ENCODE measurements at regions not wholly inside any gene's neighbourhood (a gene's known extent, or its start where the extent isn't known, plus 50 kb on each side); places are given as distances from the start of the nearest gene placed in this dataset.
"Not testable (repeated sequence)": the region's sequence is repeated elsewhere in the genome, so short reads cannot be mapped to it uniquely, and the experiment has no call there.

GRCh38 chr4:124459196-124459940 lies 253.2 kb downstream of the ANKRD50 start:
- H3K4me3 ChIP-seq (ENCODE audit: low read depth, low read length): no peak overlapping the region
- no peak for DNase-seq
- H3K27ac ChIP-seq: no peak overlapping the region
- peaks cover 6% of the 10 kb centered on the region for H3K9me3 ChIP-seq (ENCODE audit: severe bottlenecking)
- no peaks in the 10 kb centered on the region for H3K27me3 ChIP-seq (ENCODE audit: insufficient read depth, low read depth, severe bottlenecking)
- H3K36me3 ChIP-seq: no peaks in the 10 kb centered on the region
- TF ChIP-seq, protein P1, sequence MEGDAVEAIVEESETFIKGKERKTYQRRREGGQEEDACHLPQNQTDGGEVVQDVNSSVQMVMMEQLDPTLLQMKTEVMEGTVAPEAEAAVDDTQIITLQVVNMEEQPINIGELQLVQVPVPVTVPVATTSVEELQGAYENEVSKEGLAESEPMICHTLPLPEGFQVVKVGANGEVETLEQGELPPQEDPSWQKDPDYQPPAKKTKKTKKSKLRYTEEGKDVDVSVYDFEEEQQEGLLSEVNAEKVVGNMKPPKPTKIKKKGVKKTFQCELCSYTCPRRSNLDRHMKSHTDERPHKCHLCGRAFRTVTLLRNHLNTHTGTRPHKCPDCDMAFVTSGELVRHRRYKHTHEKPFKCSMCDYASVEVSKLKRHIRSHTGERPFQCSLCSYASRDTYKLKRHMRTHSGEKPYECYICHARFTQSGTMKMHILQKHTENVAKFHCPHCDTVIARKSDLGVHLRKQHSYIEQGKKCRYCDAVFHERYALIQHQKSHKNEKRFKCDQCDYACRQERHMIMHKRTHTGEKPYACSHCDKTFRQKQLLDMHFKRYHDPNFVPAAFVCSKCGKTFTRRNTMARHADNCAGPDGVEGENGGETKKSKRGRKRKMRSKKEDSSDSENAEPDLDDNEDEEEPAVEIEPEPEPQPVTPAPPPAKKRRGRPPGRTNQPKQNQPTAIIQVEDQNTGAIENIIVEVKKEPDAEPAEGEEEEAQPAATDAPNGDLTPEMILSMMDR (IDR thresholded peaks at IDR 0.05; ENCODE audit: low read depth, low read length): no peak

DNA sequence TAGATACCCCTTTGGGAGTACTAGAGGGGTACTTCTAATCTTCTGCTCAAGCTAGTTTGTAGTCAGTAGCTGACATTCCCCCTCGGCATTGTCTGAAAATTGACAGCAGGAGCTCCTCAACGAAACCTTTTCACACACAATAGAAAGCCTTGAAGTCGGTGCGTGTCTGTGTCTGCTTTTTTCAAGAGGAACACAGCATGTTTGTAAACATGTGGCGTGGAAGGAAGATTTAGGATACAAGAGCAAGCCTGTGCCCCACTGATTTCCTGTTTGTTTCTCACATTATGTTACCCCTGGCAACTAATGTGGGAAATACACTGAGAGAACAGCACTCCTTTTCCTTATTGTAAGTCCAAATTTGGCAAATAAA lies 252.6 kb downstream of the ANKRD50 start:
- H3K27me3 ChIP-seq (ENCODE audit: insufficient read depth, low read depth, severe bottlenecking): no peaks in the 10 kb centered on the region
- H3K36me3 ChIP-seq: no peaks in the 10 kb centered on the region
- no peak overlapping the region for H3K4me3 ChIP-seq (ENCODE audit: low read depth, low read length)
- H3K27ac ChIP-seq: no peak overlapping the region
- no peak for DNase-seq
- TF ChIP-seq, protein P1 (IDR thresholded peaks at IDR 0.05; ENCODE audit: low read depth, low read length): no peak
- H3K9me3 ChIP-seq (ENCODE audit: severe bottlenecking): peaks cover 6% of the 10 kb centered on the region

GRCh38 chr4:124461592-124461991 lies 250.9 kb downstream of the ANKRD50 start:
- not testable (repeated sequence) for DNase-seq; H3K9me3 ChIP-seq (ENCODE audit: severe bottlenecking); H3K27me3 ChIP-seq (ENCODE audit: insufficient read depth, low read depth, severe bottlenecking); H3K27ac ChIP-seq; H3K36me3 ChIP-seq; H3K4me3 ChIP-seq (ENCODE audit: low read depth, low read length)

- Histone ChIP-seq H3K9me3 (ENCODE audit: severe bottlenecking) (peaks cover 6% of the 10 kb centered on the region), H3K4me3 (ENCODE audit: low read depth, low read length) (no peak overlapping the region), H3K27me3 (ENCODE audit: insufficient read depth, low read depth, severe bottlenecking) (no peaks in the 10 kb centered on the region), H3K36me3 (no peaks in the 10 kb centered on the region), H3K27ac (no peak overlapping the region)
- DNase-seq: no peak
- TF ChIP-seq, protein P1 (IDR thresholded peaks at IDR 0.05; ENCODE audit: low read depth, low read length): no peak
These were observed 249.3 kb downstream of the ANKRD50 start for GRCh38 chr4:124462954-124463828.

DNA sequence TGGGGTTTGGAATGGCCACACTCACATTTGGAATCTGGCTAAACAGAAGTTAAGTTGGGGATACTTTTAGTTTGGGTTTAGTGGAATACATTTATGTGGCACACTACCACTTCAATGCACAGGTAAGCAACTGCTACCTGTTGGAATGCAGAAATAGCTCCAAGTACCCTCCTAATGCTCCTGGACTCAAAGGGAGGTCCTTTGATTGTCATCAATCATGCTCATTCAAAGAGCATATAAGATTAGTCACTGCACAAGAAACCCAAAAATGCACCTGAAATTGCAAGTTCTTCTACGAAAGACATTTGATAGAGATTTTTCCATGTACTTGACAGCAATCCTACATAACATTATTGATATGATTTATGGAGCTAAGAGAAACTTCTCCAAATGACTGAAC lies 247.7 kb downstream of the ANKRD50 start:
- TF ChIP-seq, protein P1 (IDR thresholded peaks at IDR 0.05; ENCODE audit: low read depth, low read length): no peak
- no peak for DNase-seq
- Histone ChIP-seq H3K27ac (no peak overlapping the region), H3K9me3 (ENCODE audit: severe bottlenecking) (peaks cover 6% of the 10 kb centered on the region), H3K27me3 (ENCODE audit: insufficient read depth, low read depth, severe bottlenecking) (no peaks in the 10 kb centered on the region), H3K4me3 (ENCODE audit: low read depth, low read length) (no peak overlapping the region), H3K36me3 (no peaks in the 10 kb centered on the region)

DNA sequence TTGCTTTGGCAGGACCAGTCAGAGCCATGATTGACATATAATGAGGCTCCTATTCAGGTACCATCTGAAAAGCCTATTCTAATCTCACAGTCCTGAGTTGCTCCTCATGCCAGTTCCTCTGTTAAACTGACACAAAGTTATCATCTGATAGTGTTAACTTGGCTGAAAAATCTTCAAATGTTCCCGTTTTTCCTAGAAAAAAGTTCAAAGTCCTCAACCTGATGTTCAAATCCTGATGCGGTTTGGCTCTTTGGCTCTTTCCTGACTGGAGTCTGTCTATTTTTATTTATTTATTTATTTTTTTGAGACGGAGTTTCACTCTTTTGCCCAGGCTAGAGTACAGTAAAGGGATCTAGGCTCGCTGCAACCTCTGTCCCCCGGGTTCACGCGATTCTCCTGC lies 244.2 kb downstream of the ANKRD50 start:
- Histone ChIP-seq H3K36me3 (no peaks in the 10 kb centered on the region), H3K27ac (no peak overlapping the region), H3K9me3 (ENCODE audit: severe bottlenecking) (peaks cover 13% of the 10 kb centered on the region), H3K4me3 (ENCODE audit: low read depth, low read length) (no peak overlapping the region), H3K27me3 (ENCODE audit: insufficient read depth, low read depth, severe bottlenecking) (no peaks in the 10 kb centered on the region)
- TF ChIP-seq, protein P1 (IDR thresholded peaks at IDR 0.05; ENCODE audit: low read depth, low read length): no peak
- no peak for DNase-seq
